Gastrocnemius medialis (tissue), 4 donors: ENCODE measurements at regions not wholly inside any gene's neighbourhood (a gene's known extent, or its start where the extent isn't known, plus 50 kb on each side); places are given as distances from the start of the nearest gene placed in this dataset.

Experiments used
- CTCF ChIP-seq, 5 experiments: fragments of 450-650 bp in 3 of 5; fragments of 200-600 bp in 2 of 5; sonication (generic) in 2 of 5; IDR thresholded peaks in 4 of 5; conservative IDR thresholded peaks in 1 of 5; 1 replicate in 4 of 5; 2 replicates in 1 of 5; pipeline ENCODE4 v1.5.1; 2016 to 2019; ENCODE audit warnings: antibody characterized with exemption in 5 of 5, mild to moderate bottlenecking in 3 of 5, moderate library complexity in 3 of 5
- POLR2A ChIP-seq, 2 donors: fragments of 450-650 bp; IDR thresholded peaks; one replicate each; pipeline ENCODE4 v1.6.1; 2017; ENCODE audit warnings: antibody characterized with exemption in 2 of 2, mild to moderate bottlenecking in 2 of 2, moderate library complexity in 2 of 2

DNA sequence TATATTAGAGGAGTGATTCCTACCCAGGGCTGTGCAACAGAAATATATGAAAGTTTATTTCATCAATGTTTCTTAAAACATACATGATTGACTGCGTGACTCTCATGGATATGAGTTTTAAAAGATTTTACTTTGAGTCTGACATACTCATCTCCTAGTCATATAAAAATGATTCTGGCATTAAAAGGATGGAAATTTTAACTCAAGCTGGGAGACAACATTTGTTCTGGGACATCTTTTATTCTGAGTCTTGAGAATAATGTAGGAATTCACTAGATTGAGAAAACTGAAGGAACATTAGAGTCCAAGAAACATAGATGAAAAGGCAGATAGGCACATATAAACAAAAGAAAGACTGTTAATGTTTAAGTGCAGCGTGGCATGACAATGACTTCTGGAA lies 649.6 kb downstream of the SPRY1 start:
- no peak for TF ChIP-seq CTCF (IDR thresholded peaks at IDR 0.05 in 4 of 5, conservative IDR thresholded peaks at IDR 0.05 in 1 of 5)
- TF ChIP-seq POLR2A (IDR thresholded peaks at IDR 0.05): no peak
